A549 (cell line): ENCODE measurements at regions not wholly inside any gene's neighbourhood (a gene's known extent, or its start where the extent isn't known, plus 50 kb on each side); places are given as distances from the start of the nearest gene placed in this dataset.

Experiments used
- ATAC-seq, 2 experiments: fragments of 200-7000 bp in 1 of 2; fragments of >200 bp in 1 of 2; cut with Nextera tagmentation in 1 of 2; cut with Tn5 transposase in 1 of 2; 3 replicates each; pipeline versions ENCODE4 v1.8.0 to v1.9.1; 2018 to 2020; ENCODE audit warnings: mild to moderate bottlenecking in 1 of 2, moderate library complexity in 1 of 2
- CTCF ChIA-PET: fragments of 300-600 bp; sonication (Branson Sonifier 250); formaldehyde crosslinking; extraction: SDS; loops from one replicate; lab custom pipeline; 2021; ENCODE audit warnings: antibody characterized with exemption, inconsistent platforms; lab: Yijun Ruan, JAX
- POLR2A ChIA-PET: fragments of 350-600 bp; formaldehyde crosslinking; extraction: SDS; loops from one replicate; lab custom pipeline; 2021; ENCODE audit warnings: antibody characterized with exemption, inconsistent platforms; lab: Yijun Ruan, JAX
- DNase-seq, 2 experiments: peaks; one replicate each; pipeline versions ENCODE4 v3.0.0 to v3.0.0-alpha.2; 2011 to 2016; ENCODE audit warnings: low read depth in 1 of 2, low spot score in 1 of 2
- FAIRE-seq: peaks from 2 replicates; lab custom pipeline; 2011; peaks lifted over from hg19 to GRCh38; lab: Jason Lieb, UNC
- H3K27ac ChIP-seq, 2 experiments: fragments of >200 bp; sonication (Bioruptor Twin); formaldehyde crosslinking; 3 replicates each; pipeline ENCODE4 v1.5.1; 2016 to 2017
- H3K4me1 ChIP-seq: fragments of >200 bp; sonication (Bioruptor Twin); formaldehyde crosslinking; 3 replicates; pipeline ENCODE4 v1.6.1; 2016
- H3K4me2 ChIP-seq: fragments of >200 bp; sonication (Bioruptor Twin); formaldehyde crosslinking; 3 replicates; pipeline ENCODE4 v1.6.1; 2016
- H3K4me3 ChIP-seq: fragments of >200 bp; sonication (Bioruptor Twin); formaldehyde crosslinking; 3 replicates; pipeline ENCODE4 v1.5.1; 2016
- H3K9me3 ChIP-seq: fragments of >200 bp; sonication (Bioruptor Twin); formaldehyde crosslinking; 3 replicates; pipeline ENCODE4 v1.6.1; 2016
- BHLHE40 ChIP-seq: IDR thresholded peaks from 2 replicates; pipeline ENCODE4 v1.6.1; 2012; ENCODE audit warnings: low read depth, low read length, inconsistent platforms
- CBX2 ChIP-seq: fragments of 200-600 bp; sonication (generic); IDR thresholded peaks from 2 replicates; pipeline ENCODE4 v1.6.1; 2016; ENCODE audit warnings: low read depth, mild to moderate bottlenecking, borderline replicate concordance
- CBX8 ChIP-seq: fragments of 200-600 bp; sonication (generic); IDR thresholded peaks from 2 replicates; pipeline ENCODE4 v1.6.1; 2016
- CEBPB ChIP-seq, 2 experiments: fragments of >200 bp in 1 of 2; sonication (Bioruptor Twin) in 1 of 2; formaldehyde crosslinking in 1 of 2; IDR thresholded peaks; 2 replicates each; pipeline ENCODE4 v1.6.1; 2012 to 2016
- CHD4 ChIP-seq: fragments of 200-600 bp; sonication (generic); IDR thresholded peaks from 2 replicates; pipeline ENCODE4 v1.6.1; 2016; ENCODE audit warnings: antibody characterized with exemption, mild to moderate bottlenecking, borderline replicate concordance
- EHMT2 ChIP-seq: fragments of 200-600 bp; sonication (generic); IDR thresholded peaks from 2 replicates; pipeline ENCODE4 v1.6.1; 2016; ENCODE audit warnings: antibody characterized with exemption, low read depth, mild to moderate bottlenecking, moderate library complexity
- ESRRA ChIP-seq: fragments of 150-350 bp; IDR thresholded peaks from 2 replicates; pipeline ENCODE4 v1.6.1; 2014; ENCODE audit warnings: mild to moderate bottlenecking, low read length, borderline replicate concordance
- FOSB ChIP-seq: fragments of 250-450 bp; sonication (Bioruptor Pico); IDR thresholded peaks from 2 replicates; pipeline ENCODE4 v1.5.0; 2020; ENCODE audit warnings: mild to moderate bottlenecking, moderate library complexity
- FOSL2 ChIP-seq, 2 experiments: fragments of 450-650 bp in 1 of 2; fragments of >200 bp in 1 of 2; sonication (Bioruptor Twin) in 1 of 2; formaldehyde crosslinking; IDR thresholded peaks; 2 replicates each; pipeline versions ENCODE4 v1.5.0 to v1.6.1; 2016 to 2020; ENCODE audit warnings: mild to moderate bottlenecking in 1 of 2, moderate library complexity in 1 of 2
- FOXS1 ChIP-seq: fragments of 250-450 bp; sonication (Bioruptor Pico); IDR thresholded peaks from 2 replicates; pipeline ENCODE4 v1.5.0; 2020; ENCODE audit warnings: mild to moderate bottlenecking, moderate library complexity
- HDAC2 ChIP-seq: fragments of 200-600 bp; sonication (generic); IDR thresholded peaks from 2 replicates; pipeline ENCODE4 v1.6.1; 2016
- HEYL ChIP-seq: fragments of 250-450 bp; sonication (Bioruptor Pico); IDR thresholded peaks from 2 replicates; pipeline ENCODE4 v1.8.0; 2021; ENCODE audit warnings: mild to moderate bottlenecking, moderate library complexity
- HOXB13 ChIP-seq: fragments of 250-450 bp; sonication (Bioruptor Pico); IDR thresholded peaks from 2 replicates; pipeline ENCODE4 v1.5.0; 2020; ENCODE audit warnings: low read depth, mild to moderate bottlenecking, moderate library complexity
- HOXB5 ChIP-seq: fragments of 250-450 bp; sonication (Bioruptor Pico); IDR thresholded peaks from 2 replicates; pipeline ENCODE4 v1.5.0; 2020; ENCODE audit warnings: mild to moderate bottlenecking, moderate library complexity
- MAFK ChIP-seq: fragments of 450-650 bp; IDR thresholded peaks from 2 replicates; pipeline ENCODE4 v1.6.1; 2014; ENCODE audit not compliant: partially characterized antibody
- NFE2L2 ChIP-seq: fragments of 150-350 bp; conservative IDR thresholded peaks from 2 replicates; pipeline ENCODE4 v1.6.1; 2014; ENCODE audit warnings: low read length
- NPAS2 ChIP-seq: fragments of 250-450 bp; sonication (Bioruptor Pico); IDR thresholded peaks from 2 replicates; pipeline ENCODE4 v1.8.0; 2022; ENCODE audit warnings: mild to moderate bottlenecking, moderate library complexity, borderline replicate concordance
- NR3C1 ChIP-seq: fragments of >200 bp; sonication (Bioruptor Twin); formaldehyde crosslinking; IDR thresholded peaks from 3 replicates; pipeline ENCODE4 v1.6.1; 2017
- POLR2A ChIP-seq: IDR thresholded peaks from 2 replicates; pipeline ENCODE4 v1.6.1; 2012; ENCODE audit warnings: mild to moderate bottlenecking, low read length
- RCOR1 ChIP-seq: fragments of 150-350 bp; IDR thresholded peaks from 2 replicates; pipeline ENCODE4 v1.6.1; 2014; ENCODE audit warnings: antibody characterized with exemption, low read length, low read depth
- SMC3 ChIP-seq: fragments of >200 bp; sonication (Bioruptor Twin); formaldehyde crosslinking; IDR thresholded peaks from 3 replicates; pipeline ENCODE4 v1.6.1; 2018; ENCODE audit warnings: inconsistent platforms
- ZC3H11A ChIP-seq: fragments of 450-650 bp; IDR thresholded peaks from 2 replicates; pipeline ENCODE4 v1.6.1; 2014; ENCODE audit warnings: antibody characterized with exemption, mild to moderate bottlenecking
- ZFP36 ChIP-seq: fragments of 450-650 bp; IDR thresholded peaks from 2 replicates; pipeline ENCODE4 v1.6.1; 2014; ENCODE audit warnings: borderline replicate concordance; ENCODE audit not compliant: partially characterized antibody
- ZSCAN20 ChIP-seq: fragments of 250-450 bp; sonication (Bioruptor Pico); IDR thresholded peaks from 2 replicates; pipeline ENCODE4 v1.8.0; 2022; ENCODE audit warnings: mild to moderate bottlenecking, moderate library complexity
- WGBS: methylation state at CpG from one replicate; pipeline ENCODE4 v1.1.6; 2017; ENCODE audit errors: missing lambda C conversion rate; 5-methylcytosine and 5-hydroxymethylcytosine counted together
- TF ChIP-seq, protein P1 (sequence below): fragments of 450-650 bp; IDR thresholded peaks from 2 replicates; pipeline ENCODE4 v1.6.1; 2014; ENCODE audit warnings: antibody characterized with exemption
- TF ChIP-seq, protein P2 (sequence below): IDR thresholded peaks from 2 replicates; pipeline ENCODE4 v1.6.1; 2012
- TF ChIP-seq, protein P3 (sequence below): fragments of 150-350 bp; IDR thresholded peaks from 2 replicates; pipeline ENCODE4 v1.6.1; 2014; ENCODE audit warnings: low read depth, mild to moderate bottlenecking, low read length
- TF ChIP-seq, protein P4 (sequence below): fragments of >200 bp; sonication (Bioruptor Twin); formaldehyde crosslinking; IDR thresholded peaks from 3 replicates; pipeline ENCODE4 v1.6.1; 2016

DNA sequence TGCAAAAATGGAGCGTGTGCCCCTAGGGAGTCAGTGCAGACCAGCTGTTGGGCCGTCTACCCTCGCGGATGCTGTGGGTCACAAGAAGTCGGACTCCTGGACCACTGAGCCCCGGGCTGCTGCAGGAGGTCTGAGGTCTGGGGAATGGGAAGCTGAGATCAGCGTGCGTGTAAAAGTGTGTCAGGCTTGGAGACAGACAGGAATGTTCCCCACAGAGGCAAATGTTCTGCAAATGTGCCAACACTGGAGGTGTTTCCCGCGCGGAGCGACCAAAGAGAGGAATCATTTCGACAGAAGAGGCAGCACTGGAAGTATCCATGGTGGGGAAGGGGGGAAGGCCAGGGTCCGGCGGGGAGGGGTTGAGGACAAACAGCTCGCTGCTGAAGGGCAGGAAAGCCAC is 643.8 kb upstream of the MGMT start (continued):
- TF ChIP-seq MAFK, result no peak
- no peak for TF ChIP-seq CBX8
- no peak for TF ChIP-seq CHD4

DNA sequence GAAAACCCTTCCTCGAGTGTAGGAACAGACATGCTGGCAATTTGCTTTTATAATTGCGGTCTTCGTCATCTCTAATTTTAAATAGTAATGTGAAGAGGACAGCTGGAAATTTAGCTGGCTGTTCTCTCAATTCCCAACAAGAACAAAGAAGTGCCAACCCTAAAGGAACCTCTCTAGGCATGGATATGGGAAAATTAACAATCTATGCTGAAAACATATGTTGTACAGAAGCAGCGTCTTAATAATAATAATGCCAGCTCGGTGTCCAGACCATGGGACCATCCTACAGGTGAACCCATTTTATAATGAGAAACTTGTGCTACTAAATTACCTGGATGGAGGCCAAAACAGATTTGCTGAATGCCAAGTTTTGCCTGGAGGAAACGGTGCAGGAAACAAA is 641.4 kb upstream of the MGMT start:
- ChIA-PET POLR2A (no interaction called here), CTCF (no interaction called here)
- Histone ChIP-seq H3K9me3 (no peaks in the 10 kb centered on the region), H3K4me1 (no peaks in the 10 kb centered on the region), H3K4me3 (no peak overlapping the region), H3K27ac (no peak overlapping the region), H3K4me2 (no peak overlapping the region)
- 29% methylated on average over 6 of the region's 6 CpGs for WGBS
- FAIRE-seq (no peak), ATAC-seq (no peak), DNase-seq (no peak)
- TF ChIP-seq ZC3H11A (no peak), ZSCAN20 (CRISPR knock-in tag) (no peak)
- TF ChIP-seq, protein P1, sequence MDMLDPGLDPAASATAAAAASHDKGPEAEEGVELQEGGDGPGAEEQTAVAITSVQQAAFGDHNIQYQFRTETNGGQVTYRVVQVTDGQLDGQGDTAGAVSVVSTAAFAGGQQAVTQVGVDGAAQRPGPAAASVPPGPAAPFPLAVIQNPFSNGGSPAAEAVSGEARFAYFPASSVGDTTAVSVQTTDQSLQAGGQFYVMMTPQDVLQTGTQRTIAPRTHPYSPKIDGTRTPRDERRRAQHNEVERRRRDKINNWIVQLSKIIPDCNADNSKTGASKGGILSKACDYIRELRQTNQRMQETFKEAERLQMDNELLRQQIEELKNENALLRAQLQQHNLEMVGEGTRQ, result no peak

DNA sequence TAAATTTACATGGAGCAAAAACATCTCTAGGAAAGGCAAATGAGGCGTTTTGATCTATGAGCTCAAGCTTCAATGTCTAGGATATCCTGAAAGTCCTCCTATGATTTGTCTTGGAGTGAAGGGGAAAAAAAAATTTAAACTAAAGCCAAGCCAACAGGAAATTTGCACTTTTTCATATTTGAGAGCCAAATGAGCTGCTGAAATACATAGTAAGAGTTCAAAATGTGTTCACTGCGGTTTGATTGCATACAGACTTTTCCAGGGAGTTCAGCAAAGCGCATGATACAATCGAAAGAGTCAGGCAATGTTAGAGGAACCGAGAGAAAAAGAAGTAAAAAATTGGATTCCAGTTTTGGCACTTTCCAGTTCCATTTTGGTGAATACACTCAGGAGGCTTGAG is 633.4 kb upstream of the MGMT start:
- 10% methylated on average over 5 of the region's 5 CpGs for WGBS
- DNase-seq, result no peak

DNA sequence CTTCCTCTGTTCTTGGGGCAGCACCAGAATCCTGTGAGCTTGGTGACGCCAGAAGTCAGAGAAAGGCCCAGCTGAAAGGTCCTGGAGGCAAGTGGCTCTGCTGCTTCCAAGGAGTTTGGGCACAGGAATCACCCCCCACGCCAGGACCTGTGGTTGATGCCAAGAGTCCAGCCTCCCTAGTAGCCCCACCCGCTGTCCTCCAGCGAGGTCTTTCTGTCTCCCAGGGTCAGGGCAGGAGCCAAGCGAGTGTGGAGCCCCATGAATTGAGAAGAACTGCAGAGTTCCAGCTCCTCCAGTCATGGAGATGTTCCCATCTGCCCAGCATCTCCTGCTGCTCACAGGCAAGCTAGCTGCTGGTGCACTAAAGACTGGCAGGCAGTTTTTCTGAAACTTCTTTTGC is 631.7 kb upstream of the MGMT start:
- no peak overlapping the region for H3K4me3 ChIP-seq
- no peaks in the 10 kb centered on the region for H3K4me1 ChIP-seq
- ChIA-PET CTCF (no interaction called here), POLR2A (no interaction called here)
- no peak for ATAC-seq
- no peak for FAIRE-seq
- no peak for TF ChIP-seq CBX2
- TF ChIP-seq ZFP36, result no peak
- no peak for TF ChIP-seq EHMT2
- TF ChIP-seq ESRRA, result no peak
- no peak for TF ChIP-seq SMC3
- TF ChIP-seq POLR2A, result no peak
- TF ChIP-seq HDAC2, result no peak
- TF ChIP-seq HOXB13 (CRISPR knock-in tag), result no peak
- no peak for TF ChIP-seq CBX8
- TF ChIP-seq, protein P2, sequence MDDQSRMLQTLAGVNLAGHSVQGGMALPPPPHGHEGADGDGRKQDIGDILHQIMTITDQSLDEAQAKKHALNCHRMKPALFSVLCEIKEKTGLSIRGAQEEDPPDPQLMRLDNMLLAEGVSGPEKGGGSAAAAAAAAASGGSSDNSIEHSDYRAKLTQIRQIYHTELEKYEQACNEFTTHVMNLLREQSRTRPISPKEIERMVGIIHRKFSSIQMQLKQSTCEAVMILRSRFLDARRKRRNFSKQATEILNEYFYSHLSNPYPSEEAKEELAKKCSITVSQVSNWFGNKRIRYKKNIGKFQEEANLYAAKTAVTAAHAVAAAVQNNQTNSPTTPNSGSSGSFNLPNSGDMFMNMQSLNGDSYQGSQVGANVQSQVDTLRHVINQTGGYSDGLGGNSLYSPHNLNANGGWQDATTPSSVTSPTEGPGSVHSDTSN, result no peak
- no peak for TF ChIP-seq NPAS2 (CRISPR knock-in tag)
- TF ChIP-seq NR3C1, result no peak
- no peak for TF ChIP-seq CEBPB (IDR thresholded peaks at IDR 0.05)
- TF ChIP-seq, protein P3, sequence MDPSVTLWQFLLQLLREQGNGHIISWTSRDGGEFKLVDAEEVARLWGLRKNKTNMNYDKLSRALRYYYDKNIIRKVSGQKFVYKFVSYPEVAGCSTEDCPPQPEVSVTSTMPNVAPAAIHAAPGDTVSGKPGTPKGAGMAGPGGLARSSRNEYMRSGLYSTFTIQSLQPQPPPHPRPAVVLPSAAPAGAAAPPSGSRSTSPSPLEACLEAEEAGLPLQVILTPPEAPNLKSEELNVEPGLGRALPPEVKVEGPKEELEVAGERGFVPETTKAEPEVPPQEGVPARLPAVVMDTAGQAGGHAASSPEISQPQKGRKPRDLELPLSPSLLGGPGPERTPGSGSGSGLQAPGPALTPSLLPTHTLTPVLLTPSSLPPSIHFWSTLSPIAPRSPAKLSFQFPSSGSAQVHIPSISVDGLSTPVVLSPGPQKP, result no peak
- TF ChIP-seq MAFK, result no peak
- no peak for TF ChIP-seq HEYL (CRISPR knock-in tag)
- TF ChIP-seq BHLHE40, result no peak
- H3K9me3 ChIP-seq, result no peaks in the 10 kb centered on the region
- no peak for DNase-seq
- no peak overlapping the region for H3K4me2 ChIP-seq
- WGBS, result 6% methylated on average over 5 of the region's 5 CpGs
- no peak overlapping the region for H3K27ac ChIP-seq

More for the DNA sequence above, 633.4 kb upstream of the MGMT start:
- H3K4me3 ChIP-seq, result no peak overlapping the region
- CTCF ChIA-PET, result no interaction called here
- POLR2A ChIA-PET, result no interaction called here
- H3K27ac ChIP-seq, result no peak overlapping the region
- TF ChIP-seq HOXB5 (CRISPR knock-in tag) (no peak), FOSB (CRISPR knock-in tag) (no peak), FOSL2 (IDR thresholded peaks at IDR 0.05) (no peak), FOSL2 (CRISPR knock-in tag; IDR thresholded peaks at IDR 0.05) (no peak), FOXS1 (CRISPR knock-in tag) (no peak), HOXB13 (CRISPR knock-in tag) (no peak), CHD4 (no peak), CBX8 (no peak), HEYL (CRISPR knock-in tag) (no peak), NR3C1 (no peak), NFE2L2 (no peak), RCOR1 (no peak), BHLHE40 (no peak)
- TF ChIP-seq, protein P4, sequence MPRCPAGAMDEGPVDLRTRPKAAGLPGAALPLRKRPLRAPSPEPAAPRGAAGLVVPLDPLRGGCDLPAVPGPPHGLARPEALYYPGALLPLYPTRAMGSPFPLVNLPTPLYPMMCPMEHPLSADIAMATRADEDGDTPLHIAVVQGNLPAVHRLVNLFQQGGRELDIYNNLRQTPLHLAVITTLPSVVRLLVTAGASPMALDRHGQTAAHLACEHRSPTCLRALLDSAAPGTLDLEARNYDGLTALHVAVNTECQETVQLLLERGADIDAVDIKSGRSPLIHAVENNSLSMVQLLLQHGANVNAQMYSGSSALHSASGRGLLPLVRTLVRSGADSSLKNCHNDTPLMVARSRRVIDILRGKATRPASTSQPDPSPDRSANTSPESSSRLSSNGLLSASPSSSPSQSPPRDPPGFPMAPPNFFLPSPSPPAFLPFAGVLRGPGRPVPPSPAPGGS, result no peak
- no peak for FAIRE-seq
- H3K4me2 ChIP-seq, result no peak overlapping the region
- no peaks in the 10 kb centered on the region for H3K4me1 ChIP-seq
- ATAC-seq, result no peak
- H3K9me3 ChIP-seq, result no peaks in the 10 kb centered on the region
